ENCODE measurements at regions not wholly inside any gene's neighbourhood (a gene's known extent, or its start where the extent isn't known, plus 50 kb on each side); places are given as distances from the start of the nearest gene placed in this dataset.
"Not testable (repeated sequence)": the region's sequence is repeated elsewhere in the genome, so short reads cannot be mapped to it uniquely, and the experiment has no call there.

DNA sequence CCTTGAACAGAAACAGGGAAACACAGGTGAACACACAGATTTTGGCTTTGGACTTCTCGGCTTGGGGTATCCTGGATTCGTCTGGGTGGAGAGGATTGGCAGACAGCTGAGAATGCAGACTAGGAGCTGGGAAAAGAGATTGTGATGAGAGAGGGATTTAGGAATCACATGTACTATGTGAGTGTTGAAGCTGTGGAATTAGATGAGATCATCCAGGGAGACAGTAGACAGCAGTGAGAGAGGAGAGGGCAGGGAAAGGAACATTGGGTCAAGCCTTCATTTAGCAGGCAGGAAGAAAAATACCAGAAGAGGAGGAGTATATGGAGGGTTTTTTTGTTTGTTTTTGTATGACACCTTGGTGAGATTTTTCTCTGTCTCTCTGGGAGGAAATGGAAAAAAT lies 262.1 kb upstream of the TBL1XR1 start:
- peaks cover 0 to 25% (median 15%) of the 10 kb centered on the region in 12 donors for H3K4me1 ChIP-seq
- H3K4me3 ChIP-seq, result peak overlapping the region in 1 of 12 donors; percentile 30
- no peak for DNase-seq
- H3K36me3 ChIP-seq, result no peaks in the 10 kb centered on the region
- peaks cover 0 to 17% (median 0%) of the 10 kb centered on the region in 12 donors for H3K9me3 ChIP-seq
- peak; percentile 79 to 94 (median 92) for ATAC-seq
- H3K27me3 ChIP-seq, result no peaks in the 10 kb centered on the region
- intact Hi-C loops (cut with DNase I), result loop anchor here in 1 of 10 donors (10.0 kb wide), 1 partner anchor 265 kb away; the partner anchor contains the start of gene TBL1XR1
- no peak for TF ChIP-seq POLR2A (IDR thresholded peaks at IDR 0.05)
- TF ChIP-seq, protein P1, sequence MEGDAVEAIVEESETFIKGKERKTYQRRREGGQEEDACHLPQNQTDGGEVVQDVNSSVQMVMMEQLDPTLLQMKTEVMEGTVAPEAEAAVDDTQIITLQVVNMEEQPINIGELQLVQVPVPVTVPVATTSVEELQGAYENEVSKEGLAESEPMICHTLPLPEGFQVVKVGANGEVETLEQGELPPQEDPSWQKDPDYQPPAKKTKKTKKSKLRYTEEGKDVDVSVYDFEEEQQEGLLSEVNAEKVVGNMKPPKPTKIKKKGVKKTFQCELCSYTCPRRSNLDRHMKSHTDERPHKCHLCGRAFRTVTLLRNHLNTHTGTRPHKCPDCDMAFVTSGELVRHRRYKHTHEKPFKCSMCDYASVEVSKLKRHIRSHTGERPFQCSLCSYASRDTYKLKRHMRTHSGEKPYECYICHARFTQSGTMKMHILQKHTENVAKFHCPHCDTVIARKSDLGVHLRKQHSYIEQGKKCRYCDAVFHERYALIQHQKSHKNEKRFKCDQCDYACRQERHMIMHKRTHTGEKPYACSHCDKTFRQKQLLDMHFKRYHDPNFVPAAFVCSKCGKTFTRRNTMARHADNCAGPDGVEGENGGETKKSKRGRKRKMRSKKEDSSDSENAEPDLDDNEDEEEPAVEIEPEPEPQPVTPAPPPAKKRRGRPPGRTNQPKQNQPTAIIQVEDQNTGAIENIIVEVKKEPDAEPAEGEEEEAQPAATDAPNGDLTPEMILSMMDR (IDR thresholded peaks at IDR 0.05), result no peak
- WGBS, 4 donors, result 30 to 52% (median 42%) methylated on average over 2 of the region's 2 CpGs
- peak overlapping the region in 11 of 12 donors; percentile 2 to 76 (median 50) for H3K27ac ChIP-seq

DNA sequence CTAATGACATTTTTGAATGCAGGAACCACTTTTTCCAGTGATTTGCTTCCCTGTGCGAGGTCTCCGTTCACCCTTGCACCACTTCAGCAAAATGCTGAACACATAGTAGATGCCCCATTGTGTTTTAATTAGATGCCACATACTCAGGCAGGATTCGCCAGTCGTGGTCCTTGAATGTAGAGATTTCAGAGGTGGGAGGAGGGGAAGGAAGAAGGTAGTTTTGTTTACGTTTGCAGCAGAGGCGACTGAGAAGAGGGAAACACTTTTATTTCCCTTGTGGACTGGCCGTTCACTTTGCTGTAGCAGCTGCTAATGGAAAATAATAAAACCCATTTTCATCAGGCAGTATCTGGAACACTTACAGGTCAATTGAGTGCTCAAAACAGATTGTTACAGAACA lies 262.8 kb upstream of the TBL1XR1 start:
- peaks cover 0 to 31% (median 13%) of the 10 kb centered on the region in 12 donors for H3K4me1 ChIP-seq
- no peak for DNase-seq
- peak overlapping the region in 1 of 12 donors; percentile 30 for H3K4me3 ChIP-seq
- intact Hi-C loops (cut with DNase I), result loop anchor here in 1 of 10 donors (10.0 kb wide), 1 partner anchor 265 kb away; the partner anchor contains the start of gene TBL1XR1
- WGBS, 4 donors, result 44 to 56% (median 49%) methylated on average over 7 of the region's 7 CpGs
- TF ChIP-seq, protein P1 (IDR thresholded peaks at IDR 0.05), result no peak
- no peak for TF ChIP-seq POLR2A (IDR thresholded peaks at IDR 0.05)
- peak in 1 of 4 donors; percentile 16 for ATAC-seq
- peak overlapping the region in 7 of 12 donors; percentile 2 to 76 (median 64) for H3K27ac ChIP-seq
- H3K36me3 ChIP-seq, result no peaks in the 10 kb centered on the region
- peaks cover 0 to 17% (median 0%) of the 10 kb centered on the region in 12 donors for H3K9me3 ChIP-seq
- H3K27me3 ChIP-seq, result no peaks in the 10 kb centered on the region

DNA sequence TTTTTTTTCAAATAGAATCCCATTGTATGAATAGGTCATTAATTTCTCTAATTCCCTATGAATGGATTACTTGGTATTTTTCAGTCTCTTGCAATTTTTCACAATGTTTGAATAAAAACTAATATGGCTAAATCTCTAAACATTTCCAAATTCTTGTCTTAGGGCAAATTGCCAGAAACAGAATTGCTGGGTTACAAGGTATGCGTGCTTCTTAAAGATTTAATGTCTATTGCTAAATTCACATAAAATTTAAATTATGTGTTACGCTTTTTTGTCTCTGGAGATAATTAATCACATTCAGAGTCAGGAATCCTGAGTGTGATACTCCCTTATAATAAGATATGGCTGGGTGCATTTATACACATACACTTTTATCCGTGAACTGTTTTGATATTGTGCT lies 264.5 kb upstream of the TBL1XR1 start:
- 95 to 98% (median 96%) methylated on average over 3 of the region's 3 CpGs for WGBS, 4 donors
- ATAC-seq (no peak), DNase-seq (no peak)
- Histone ChIP-seq H3K9me3 (peaks cover 0 to 17% (median 0%) of the 10 kb centered on the region in 12 donors), H3K27me3 (no peaks in the 10 kb centered on the region), H3K27ac (peak overlapping the region in 1 of 12 donors; percentile 81), H3K4me3 (no peak overlapping the region), H3K36me3 (no peaks in the 10 kb centered on the region), H3K4me1 (peaks cover 0 to 36% (median 17%) of the 10 kb centered on the region in 12 donors)
- intact Hi-C loops (cut with DNase I), result loop anchor here in 1 of 10 donors (10.0 kb wide), 1 partner anchor 267 kb away; the partner anchor contains the start of gene TBL1XR1
- TF ChIP-seq, protein P1 (IDR thresholded peaks at IDR 0.05), result no peak
- no peak for TF ChIP-seq POLR2A (IDR thresholded peaks at IDR 0.05)

DNA sequence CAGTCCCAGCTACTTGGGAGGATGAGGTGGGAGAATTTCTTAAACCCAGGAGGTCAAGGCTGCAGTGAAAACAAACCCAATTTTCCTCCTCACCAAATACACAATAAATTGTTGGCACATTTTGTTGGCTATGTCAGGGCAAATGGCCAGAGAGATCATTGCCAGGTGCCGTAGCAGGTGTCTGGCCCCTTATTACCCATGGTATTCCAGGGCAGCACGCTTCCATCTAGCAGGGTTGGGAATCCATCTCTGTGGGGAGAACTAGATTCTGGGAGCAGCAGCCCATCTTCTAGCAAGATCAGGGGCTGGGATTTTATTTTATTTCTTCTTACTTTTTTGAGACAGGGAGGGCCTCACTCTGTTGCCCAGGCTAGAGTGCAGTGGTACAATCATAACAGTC lies 266.1 kb upstream of the TBL1XR1 start:
- intact Hi-C loops (cut with DNase I), result loop anchor here in 1 of 10 donors (10.0 kb wide), 1 partner anchor 269 kb away; the partner anchor contains the start of gene TBL1XR1
- peak overlapping the region in 1 of 12 donors; percentile 81 for H3K27ac ChIP-seq
- H3K4me3 ChIP-seq, H3K27me3 ChIP-seq, DNase-seq, H3K36me3 ChIP-seq, H3K9me3 ChIP-seq, ATAC-seq: not testable (repeated sequence)
- WGBS, 4 donors, result 91 to 96% (median 94%) methylated on average over 2 of the region's 2 CpGs
- H3K4me1 ChIP-seq, result peaks cover 0 to 36% (median 17%) of the 10 kb centered on the region in 12 donors

Measured in heart left ventricle (tissue), 16 donors.